HepG2 (cell line): ENCODE measurements at regions not wholly inside any gene's neighbourhood (a gene's known extent, or its start where the extent isn't known, plus 50 kb on each side); places are given as distances from the start of the nearest gene placed in this dataset.

Source experiments
- ATAC-seq: fragments of 200-7000 bp; cut with Tn5 transposase; 3 replicates; pipeline ENCODE4 v1.9.1; 2020; ENCODE audit warnings: mild to moderate bottlenecking, moderate library complexity
- BruUV-seq: library from RNA; stranded (reverse); fragments of 400-500 nt; replicated peaks from 2 replicates; lab custom pipeline; 2021; lab: Mats Ljungman, UMichigan
- CTCF ChIA-PET: fragments of 300-600 bp; formaldehyde crosslinking; extraction: SDS; loops from one replicate; lab custom pipeline; 2021; ENCODE audit warnings: low total read pairs, inconsistent platforms, low intra/inter-chr PET ratio; lab: Yijun Ruan, JAX
- POLR2A ChIA-PET: fragments of 350-600 bp; sonication (Branson Sonifier 250); formaldehyde crosslinking; loops from one replicate; lab custom pipeline; 2020; ENCODE audit warnings: antibody characterized with exemption, inconsistent platforms; lab: Yijun Ruan, JAX
- DNase-seq: peaks from one replicate; pipeline ENCODE4 v3.0.0-alpha.2; 2015; ENCODE audit warnings: low spot score
- FAIRE-seq: peaks from 3 replicates; lab custom pipeline; 2011; peaks lifted over from hg19 to GRCh38; lab: Jason Lieb, UNC
- H2AFZ ChIP-seq: one replicate; pipeline ENCODE4 v1.6.1; 2011; ENCODE audit warnings: low read length, inconsistent platforms
- H3K27ac ChIP-seq: fragments of 300-600 bp; 3 replicates; pipeline ENCODE4 v1.8.0; 2011; ENCODE audit warnings: mixed run types, mild to moderate bottlenecking, mixed read lengths, low read length, inconsistent platforms; ENCODE audit not compliant: insufficient read depth; ENCODE audit errors: extremely low read length
- H3K27me3 ChIP-seq, 2 experiments: fragments of 200-600 bp in 1 of 2; 2 replicates in 1 of 2; 3 replicates in 1 of 2; pipeline versions ENCODE4 v1.6.0 to v1.8.0; 2011; ENCODE audit warnings: low read length in 2 of 2, mild to moderate bottlenecking in 2 of 2, moderate library complexity in 2 of 2, inconsistent platforms in 1 of 2; ENCODE audit not compliant: insufficient read depth in 2 of 2, control insufficient read depth in 1 of 2
- H3K36me3 ChIP-seq, 2 experiments: fragments of 200-600 bp in 1 of 2; replicated peaks in 1 of 2; 2 replicates in 1 of 2; 3 replicates in 1 of 2; pipeline versions ENCODE4 v1.5.1 to v1.8.0; 2011; ENCODE audit warnings: low read length in 2 of 2, inconsistent platforms in 1 of 2; ENCODE audit not compliant: insufficient read depth in 2 of 2, control insufficient read depth in 1 of 2
- H3K4me1 ChIP-seq: 2 replicates; pipeline ENCODE4 v1.5.1; 2012; ENCODE audit warnings: low read length, inconsistent platforms; ENCODE audit not compliant: insufficient read depth
- H3K4me2 ChIP-seq: 2 replicates; pipeline ENCODE4 v1.6.0; 2011; ENCODE audit warnings: low read depth, low read length, inconsistent platforms
- H3K4me3 ChIP-seq, 3 experiments: fragments of 200-600 bp in 1 of 3; sonication (generic), shearing (Covaris generic) in 1 of 3; replicated peaks in 1 of 3; 2 replicates each; pipeline ENCODE4 v1.5.1; 2011 to 2016; ENCODE audit warnings: low read length in 3 of 3, inconsistent platforms in 2 of 3, low read depth in 2 of 3, mild to moderate bottlenecking in 2 of 3, control low read depth in 1 of 3, mixed read lengths in 1 of 3; ENCODE audit not compliant: insufficient read depth in 1 of 3
- H3K79me2 ChIP-seq: one replicate; pipeline ENCODE4 v1.6.1; 2011; ENCODE audit warnings: low read length, inconsistent platforms; ENCODE audit not compliant: insufficient read depth
- H3K9ac ChIP-seq: 2 replicates; pipeline ENCODE4 v1.6.0; 2011; ENCODE audit warnings: mild to moderate bottlenecking, low read depth, low read length, inconsistent platforms; ENCODE audit not compliant: insufficient read depth
- H3K9me3 ChIP-seq: 2 replicates; pipeline ENCODE4 v1.5.1; 2012; ENCODE audit warnings: mild to moderate bottlenecking, low read length
- H4K20me1 ChIP-seq: 2 replicates; pipeline ENCODE4 v1.6.0; 2011; ENCODE audit warnings: inconsistent platforms, mild to moderate bottlenecking, low read length, moderate library complexity; ENCODE audit not compliant: insufficient read depth
- AHR ChIP-seq: IDR thresholded peaks from 2 replicates; pipeline ENCODE4 v1.6.1; 2018; ENCODE audit warnings: missing genetic modification reagents, missing compliant biosample characterization
- ARID3A ChIP-seq: IDR thresholded peaks from 2 replicates; pipeline ENCODE4 v1.6.1; 2012; ENCODE audit warnings: low read depth, low read length, improper control_type of control experiment
- FIP1L1 ChIP-seq: fragments of 200-400 bp; formaldehyde crosslinking; IDR thresholded peaks from 2 replicates; pipeline ENCODE4 v1.6.1; 2018; ENCODE audit warnings: low read depth, mild to moderate bottlenecking, low read length, moderate library complexity, borderline replicate concordance; ENCODE audit not compliant: insufficient read depth
- GATAD2A ChIP-seq: IDR thresholded peaks from 2 replicates; pipeline ENCODE4 v1.6.1; 2016
- HIVEP1 ChIP-seq: sonication (generic); formaldehyde crosslinking; IDR thresholded peaks from 2 replicates; pipeline ENCODE4 v1.4.0; 2020; ENCODE audit warnings: mild to moderate bottlenecking, missing genetic modification reagents
- HNRNPUL1 ChIP-seq: fragments of 200-400 bp; formaldehyde crosslinking; IDR thresholded peaks from 2 replicates; pipeline ENCODE4 v1.6.1; 2017; ENCODE audit warnings: low read depth, mild to moderate bottlenecking, low read length, moderate library complexity
- LRRFIP1 ChIP-seq: sonication (generic); formaldehyde crosslinking; conservative IDR thresholded peaks from 2 replicates; pipeline ENCODE4 v1.4.0; 2020; ENCODE audit warnings: missing genetic modification reagents
- MTA1 ChIP-seq: sonication (generic); formaldehyde crosslinking; IDR thresholded peaks from 2 replicates; pipeline ENCODE4 v1.4.0; 2020; ENCODE audit warnings: missing genetic modification reagents, mild to moderate bottlenecking, borderline replicate concordance
- MTF2 ChIP-seq: sonication (generic); formaldehyde crosslinking; IDR thresholded peaks from 2 replicates; pipeline ENCODE4 v1.5.0; 2020; ENCODE audit warnings: missing genetic modification reagents, borderline replicate concordance
- ZNF17 ChIP-seq: sonication (generic); formaldehyde crosslinking; IDR thresholded peaks from 2 replicates; pipeline ENCODE4 v1.5.0; 2020; ENCODE audit warnings: mild to moderate bottlenecking, missing genetic modification reagents
- ZNF276 ChIP-seq: sonication (generic); formaldehyde crosslinking; IDR thresholded peaks from 2 replicates; pipeline ENCODE4 v1.4.0; 2020; ENCODE audit warnings: mild to moderate bottlenecking, low read depth, missing genetic modification reagents
- ZNF30 ChIP-seq: sonication (generic); formaldehyde crosslinking; IDR thresholded peaks from 2 replicates; pipeline ENCODE4 v1.5.0; 2020; ENCODE audit warnings: mild to moderate bottlenecking, missing genetic modification reagents
- ZNF780A ChIP-seq: sonication (generic); formaldehyde crosslinking; IDR thresholded peaks from 2 replicates; pipeline ENCODE4 v1.8.0; 2022; ENCODE audit warnings: mild to moderate bottlenecking, missing genetic modification reagents, moderate library complexity
- ZNF878 ChIP-seq: sonication (generic); formaldehyde crosslinking; IDR thresholded peaks from 2 replicates; pipeline ENCODE4 v1.8.1; 2023; ENCODE audit warnings: mild to moderate bottlenecking, missing genetic modification reagents, moderate library complexity
- WGBS: methylation state at CpG from one replicate; pipeline ENCODE4 v1.1.6; 2017; ENCODE audit warnings: low lambda C conversion rate; 5-methylcytosine and 5-hydroxymethylcytosine counted together
- in situ Hi-C: cut with HindIII; loops from 2 replicates; pipeline ENCODE4 v1.10.0; 2017; ENCODE audit warnings: low pct_unique_long_range_greater_than_20kb; ENCODE audit not compliant: extremely low pct_ligation_motif_present
- intact Hi-C: fragments of 100-400 bp; cut with micrococcal nuclease; formaldehyde crosslinking; loops from one replicate; pipeline ENCODE4 v1.10.0; 2022; ENCODE audit not compliant: unreplicated experiment

GRCh38 chr1:212205843-212206242 lies 79.4 kb upstream of the PPP2R5A start:
- Histone ChIP-seq H3K9ac (no peak overlapping the region), H3K79me2 (no peaks in the 10 kb centered on the region), H3K36me3 (no peaks in the 10 kb centered on the region), H3K4me3 (no peak overlapping the region), H3K9me3 (no peaks in the 10 kb centered on the region), H4K20me1 (no peaks in the 10 kb centered on the region), H3K4me2 (no peak overlapping the region), H3K4me1 (peaks cover 26% of the 10 kb centered on the region), H3K27me3 (no peaks in the 10 kb centered on the region; a peak in 2 of 5 replicates), H2AFZ (no peak overlapping the region), H3K27ac (no peak overlapping the region)
- intact Hi-C loops = no loop called here
- DNase-seq = no peak
- 43% methylated on average over 5 of the region's 5 CpGs for WGBS
- in situ Hi-C loops = no loop called here
- FAIRE-seq = no peak
- CTCF ChIA-PET = no interaction called here
- TF ChIP-seq FIP1L1 (no peak), MTF2 (CRISPR knock-in tag) (no peak), AHR (CRISPR knock-in tag) (no peak), GATAD2A (CRISPR knock-in tag) (no peak), ZNF17 (CRISPR knock-in tag) (no peak), ARID3A (no peak), MTA1 (CRISPR knock-in tag) (no peak)
- ATAC-seq = no peak
- POLR2A ChIA-PET = no interaction called here
- no TSS peak for BruUV-seq

GRCh38 chr1:212207118-212207517 lies 78.1 kb upstream of the PPP2R5A start:
- Histone ChIP-seq H3K9me3 (no peaks in the 10 kb centered on the region), H3K27me3 (no peaks in the 10 kb centered on the region; a peak in 2 of 5 replicates), H3K27ac (no peak overlapping the region), H3K4me1 (peaks cover 25% of the 10 kb centered on the region), H3K4me2 (no peak overlapping the region), H4K20me1 (no peaks in the 10 kb centered on the region), H3K79me2 (no peaks in the 10 kb centered on the region), H3K9ac (no peak overlapping the region), H2AFZ (no peak overlapping the region), H3K36me3 (no peaks in the 10 kb centered on the region), H3K4me3 (no peak overlapping the region)
- in situ Hi-C loops = no loop called here
- DNase-seq = no peak
- FAIRE-seq = no peak
- POLR2A ChIA-PET = no interaction called here
- 33% methylated on average over 6 of the region's 6 CpGs for WGBS
- intact Hi-C loops = no loop called here
- no TSS peak for BruUV-seq
- CTCF ChIA-PET = no interaction called here
- ATAC-seq = no peak
- TF ChIP-seq LRRFIP1 (CRISPR knock-in tag) (no peak), ZNF276 (no peak), ZNF780A (CRISPR knock-in tag) (no peak), HNRNPUL1 (no peak), ZNF30 (CRISPR knock-in tag) (no peak), ZNF878 (CRISPR knock-in tag) (no peak), HIVEP1 (CRISPR knock-in tag) (no peak)
